Tibial nerve (tissue), 3 donors: ENCODE measurements at regions not wholly inside any gene's neighbourhood (a gene's known extent, or its start where the extent isn't known, plus 50 kb on each side); places are given as distances from the start of the nearest gene placed in this dataset.

Source experiments
- POLR2A ChIP-seq, 2 donors: fragments of 450-650 bp; IDR thresholded peaks; one replicate each; pipeline ENCODE4 v1.6.1; 2017; ENCODE audit warnings: antibody characterized with exemption in 2 of 2, mild to moderate bottlenecking in 2 of 2, moderate library complexity in 2 of 2
- TF ChIP-seq, protein P1 (sequence below), 5 experiments: fragments of 200-600 bp in 3 of 5; fragments of 450-650 bp in 2 of 5; sonication (generic) in 3 of 5; IDR thresholded peaks; one replicate each; pipeline ENCODE4 v1.5.1; 2016 to 2019; ENCODE audit warnings: antibody characterized with exemption in 5 of 5, mild to moderate bottlenecking in 3 of 5, moderate library complexity in 2 of 5

DNA sequence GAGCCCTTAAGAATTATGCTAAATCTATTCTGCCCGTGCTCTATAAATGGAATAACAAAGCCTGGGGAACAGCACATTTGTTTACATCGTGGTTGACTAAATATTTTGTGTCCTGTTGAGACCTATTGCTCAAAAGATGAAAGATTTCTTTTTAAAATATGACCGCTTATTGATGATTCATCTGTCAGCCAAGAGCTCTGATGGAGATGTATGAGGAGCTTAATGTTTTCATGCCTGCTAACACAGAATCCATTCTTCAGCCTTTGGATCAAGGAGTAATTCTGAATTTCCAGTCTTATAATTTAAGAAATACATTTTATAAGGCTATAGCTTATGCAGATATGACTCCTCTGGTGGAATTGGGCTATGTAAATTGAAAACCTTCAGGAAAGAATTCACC, 271.3 kb upstream of the FAT4 start:
- TF ChIP-seq POLR2A (IDR thresholded peaks at IDR 0.05), result no peak
- TF ChIP-seq, protein P1, sequence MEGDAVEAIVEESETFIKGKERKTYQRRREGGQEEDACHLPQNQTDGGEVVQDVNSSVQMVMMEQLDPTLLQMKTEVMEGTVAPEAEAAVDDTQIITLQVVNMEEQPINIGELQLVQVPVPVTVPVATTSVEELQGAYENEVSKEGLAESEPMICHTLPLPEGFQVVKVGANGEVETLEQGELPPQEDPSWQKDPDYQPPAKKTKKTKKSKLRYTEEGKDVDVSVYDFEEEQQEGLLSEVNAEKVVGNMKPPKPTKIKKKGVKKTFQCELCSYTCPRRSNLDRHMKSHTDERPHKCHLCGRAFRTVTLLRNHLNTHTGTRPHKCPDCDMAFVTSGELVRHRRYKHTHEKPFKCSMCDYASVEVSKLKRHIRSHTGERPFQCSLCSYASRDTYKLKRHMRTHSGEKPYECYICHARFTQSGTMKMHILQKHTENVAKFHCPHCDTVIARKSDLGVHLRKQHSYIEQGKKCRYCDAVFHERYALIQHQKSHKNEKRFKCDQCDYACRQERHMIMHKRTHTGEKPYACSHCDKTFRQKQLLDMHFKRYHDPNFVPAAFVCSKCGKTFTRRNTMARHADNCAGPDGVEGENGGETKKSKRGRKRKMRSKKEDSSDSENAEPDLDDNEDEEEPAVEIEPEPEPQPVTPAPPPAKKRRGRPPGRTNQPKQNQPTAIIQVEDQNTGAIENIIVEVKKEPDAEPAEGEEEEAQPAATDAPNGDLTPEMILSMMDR (IDR thresholded peaks at IDR 0.05), result no peak
